Activated CD4-positive, alpha-beta T cell treated with anti-CD3 and anti-CD28 coated beads, Interleukin-2, amount 50 U/mL, for 4 hours (primary cell): ENCODE measurements at regions not wholly inside any gene's neighbourhood (a gene's known extent, or its start where the extent isn't known, plus 50 kb on each side); places are given as distances from the start of the nearest gene placed in this dataset.
"Not testable (repeated sequence)": the region's sequence is repeated elsewhere in the genome, so short reads cannot be mapped to it uniquely, and the experiment has no call there.

Source experiments
- DNase-seq, 2 experiments: peaks; one replicate each; pipeline ENCODE4 v3.0.0-alpha.2; 2020

DNA sequence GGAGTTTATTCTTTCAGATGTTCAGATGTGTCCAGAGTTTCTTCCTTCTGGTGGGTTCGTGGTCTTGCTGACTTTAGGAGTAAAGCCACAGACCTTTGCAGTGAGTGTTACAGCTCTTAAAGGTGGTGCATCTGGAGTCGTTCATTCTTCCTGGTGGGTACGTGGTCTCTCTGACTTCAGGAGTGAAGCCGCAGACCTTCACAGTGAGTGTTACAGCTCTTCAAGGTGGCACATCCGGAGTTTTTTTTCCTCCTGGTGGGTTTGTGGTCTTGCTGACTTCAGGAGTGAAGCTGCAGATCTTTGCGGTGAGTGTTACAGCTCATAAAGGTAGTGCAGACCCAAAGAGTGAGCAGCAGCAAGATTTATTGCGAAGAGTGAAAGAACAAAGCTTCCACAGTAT lies 1263.2 kb downstream of the REEP3 start:
- DNase-seq, result not testable (repeated sequence)

DNA sequence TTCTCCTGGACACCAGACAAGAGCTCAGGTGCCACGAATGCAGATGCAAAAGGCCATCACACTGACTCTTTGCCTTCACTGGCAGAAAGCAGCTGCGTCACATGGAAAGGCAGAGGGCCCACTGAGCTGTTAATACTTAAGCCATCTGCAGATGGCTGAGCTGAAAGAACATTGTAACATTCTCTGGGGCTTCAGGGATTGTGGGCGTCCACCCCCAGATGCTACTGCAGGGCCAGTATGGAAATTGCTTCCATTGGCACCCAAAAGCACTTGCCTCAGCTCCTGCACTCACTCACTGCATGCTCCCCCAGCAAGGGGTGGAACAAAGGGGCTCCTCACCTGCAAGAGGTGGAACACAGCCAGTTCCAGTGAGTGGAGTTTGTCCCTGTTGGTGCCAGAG lies 1264.6 kb downstream of the REEP3 start:
- no peak for DNase-seq

DNA sequence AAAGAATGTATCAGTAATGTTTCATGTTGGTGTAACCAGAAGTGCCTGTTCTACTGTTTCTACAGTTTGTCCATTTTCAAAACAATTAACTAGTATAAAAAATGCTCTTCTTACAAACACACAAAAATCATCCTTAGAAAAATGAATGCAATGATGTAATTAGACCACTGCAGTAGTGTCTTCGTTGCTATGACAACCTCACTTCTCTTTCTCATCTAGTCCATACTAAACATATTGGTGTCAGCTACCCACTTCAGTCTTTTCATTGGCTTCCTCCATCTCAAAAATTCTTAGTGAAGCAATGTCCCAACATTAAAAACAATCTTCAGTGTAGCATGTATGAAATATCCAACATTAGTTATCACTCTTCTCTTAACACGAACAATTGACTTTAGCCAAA lies 1265.8 kb downstream of the REEP3 start:
- DNase-seq, result no peak

DNA sequence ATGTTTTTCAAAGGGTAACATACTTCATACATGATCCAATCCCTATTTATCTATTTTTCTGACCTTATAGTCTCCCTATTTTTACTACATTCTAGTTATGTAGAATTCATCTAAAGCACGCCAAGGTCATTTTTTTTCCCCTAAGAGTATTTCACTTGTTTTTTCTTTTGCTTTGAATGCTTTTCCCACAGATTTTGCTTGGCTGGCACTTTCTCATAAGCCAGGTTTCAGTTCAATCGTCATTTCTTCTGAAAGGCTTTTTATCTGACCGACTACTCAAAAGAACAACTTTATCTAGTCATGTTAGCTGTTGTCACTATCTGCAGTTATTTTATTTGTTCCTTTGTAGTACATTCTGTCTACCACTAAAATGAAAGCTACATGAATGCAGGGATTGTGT lies 1274.6 kb downstream of the REEP3 start:
- no peak for DNase-seq

DNA sequence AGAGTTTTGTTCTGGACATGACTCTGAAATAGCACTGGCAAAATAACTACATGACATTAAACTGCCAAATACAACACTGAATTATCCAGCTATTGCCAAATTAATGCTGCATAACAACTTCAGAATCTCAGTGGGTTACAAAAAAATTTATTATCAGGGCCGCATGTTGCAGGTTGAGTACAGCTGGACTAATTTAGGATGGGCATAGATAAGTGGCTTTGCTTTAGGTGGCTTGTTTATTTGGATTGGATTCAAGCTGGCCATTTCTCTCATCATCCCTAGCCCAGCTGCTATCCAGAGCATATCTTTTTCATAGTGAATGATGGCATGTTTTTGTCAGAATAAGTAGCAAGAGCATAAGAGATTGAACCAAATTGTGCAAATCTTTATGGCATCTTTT lies 1277.1 kb downstream of the REEP3 start:
- DNase-seq, result no peak

DNA sequence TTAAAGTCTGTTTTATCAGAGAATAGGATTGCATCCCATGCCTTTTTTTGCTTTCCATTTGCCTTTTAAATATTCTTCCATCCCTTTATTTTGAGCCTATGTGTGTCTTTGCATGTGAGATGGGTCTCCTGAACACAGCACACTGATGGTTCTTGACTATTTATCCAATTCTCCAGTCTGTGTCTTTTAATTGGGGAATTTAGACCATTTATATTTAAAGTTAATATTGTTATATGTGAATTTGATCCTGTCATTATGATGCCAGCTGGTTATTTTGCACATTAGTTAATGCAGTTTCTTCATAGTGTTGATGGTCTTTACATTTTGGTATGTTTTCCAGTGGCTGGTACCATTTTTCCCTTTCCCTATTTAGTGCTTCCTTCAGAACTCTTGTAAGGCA lies 1287.0 kb downstream of the REEP3 start:
- DNase-seq, result not testable (repeated sequence)

DNA sequence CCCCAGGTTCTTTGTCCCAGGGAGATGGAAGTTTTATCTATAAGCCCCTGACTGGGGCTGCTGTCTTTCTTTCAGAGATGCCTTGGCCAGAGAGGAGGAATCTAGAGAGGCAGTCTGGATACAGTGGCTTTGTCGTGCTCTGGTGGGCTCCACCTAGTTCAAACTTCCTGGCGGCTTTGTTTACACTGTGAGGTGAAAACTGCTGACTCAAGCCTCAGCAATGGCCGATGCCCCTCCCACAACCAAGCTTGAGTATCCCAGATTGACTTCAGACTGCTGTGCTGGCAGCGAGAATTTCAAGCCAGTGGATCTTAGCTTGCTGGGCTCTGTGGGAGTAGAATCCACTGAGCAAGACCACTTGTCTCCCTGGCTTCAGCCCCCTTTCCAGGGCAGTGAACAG lies 1288.8 kb downstream of the REEP3 start:
- DNase-seq, result not testable (repeated sequence)

DNA sequence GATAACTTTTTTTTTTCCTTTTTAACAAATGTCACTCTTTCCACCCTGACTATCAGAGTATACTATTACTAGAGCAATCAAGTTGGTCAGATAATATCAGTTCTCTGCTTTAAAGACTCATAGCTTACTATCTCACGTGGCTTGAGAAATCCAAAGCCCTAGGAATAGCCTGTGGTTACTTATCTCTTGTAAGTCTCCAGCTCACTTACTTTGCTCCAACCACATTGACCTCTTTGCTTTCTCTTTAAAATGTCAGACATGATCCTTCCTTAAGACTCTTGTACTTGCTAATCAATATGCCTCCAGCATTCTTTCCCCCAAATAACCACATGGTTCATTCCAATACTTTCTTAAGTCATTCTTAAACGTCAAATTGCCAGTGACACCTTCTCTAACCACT lies 1292.2 kb downstream of the REEP3 start:
- DNase-seq, result no peak

DNA sequence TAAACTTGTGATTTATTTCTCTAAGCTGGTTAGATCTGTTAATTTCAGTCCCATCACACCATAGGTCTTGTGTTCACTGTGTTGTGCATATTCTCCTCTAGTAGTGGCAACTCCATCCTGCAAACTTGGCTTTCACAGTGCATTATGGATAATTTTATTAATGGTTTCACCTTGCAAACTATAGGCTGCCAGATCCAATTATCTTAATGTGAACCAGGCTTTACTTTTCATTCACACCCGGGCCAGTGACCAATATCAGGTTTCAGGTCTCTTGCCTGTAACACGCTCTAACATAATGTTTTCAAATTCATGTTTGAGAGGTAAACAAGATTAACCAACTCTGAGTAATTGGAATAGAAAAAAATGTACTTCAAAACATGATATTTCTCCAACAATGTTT lies 1293.0 kb downstream of the REEP3 start:
- no peak for DNase-seq

DNA sequence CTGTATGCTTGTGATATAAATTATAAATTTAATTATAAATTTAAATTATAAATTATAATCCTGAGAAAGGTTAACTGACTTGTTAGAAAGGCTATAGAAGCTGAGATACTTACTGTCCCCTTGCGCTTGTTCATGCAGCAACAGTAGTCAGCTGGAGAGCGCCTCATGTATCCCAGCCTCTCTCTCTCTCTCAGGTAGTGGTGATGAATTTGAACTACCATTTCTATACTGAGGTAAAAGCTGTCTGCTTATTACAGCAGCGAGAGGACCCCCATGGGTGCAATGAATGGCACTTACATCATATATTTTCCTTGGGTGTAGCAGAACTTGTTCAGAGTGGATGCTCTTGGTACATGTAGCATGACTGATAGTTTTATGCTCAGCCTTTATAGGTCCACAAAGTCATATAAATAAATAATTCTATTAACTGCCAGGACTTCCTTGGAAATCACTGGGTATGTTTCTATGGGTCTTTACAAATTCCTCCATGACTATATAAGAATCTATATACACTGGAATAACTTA lies 1308.7 kb downstream of the REEP3 start:
- no peak for DNase-seq

DNA sequence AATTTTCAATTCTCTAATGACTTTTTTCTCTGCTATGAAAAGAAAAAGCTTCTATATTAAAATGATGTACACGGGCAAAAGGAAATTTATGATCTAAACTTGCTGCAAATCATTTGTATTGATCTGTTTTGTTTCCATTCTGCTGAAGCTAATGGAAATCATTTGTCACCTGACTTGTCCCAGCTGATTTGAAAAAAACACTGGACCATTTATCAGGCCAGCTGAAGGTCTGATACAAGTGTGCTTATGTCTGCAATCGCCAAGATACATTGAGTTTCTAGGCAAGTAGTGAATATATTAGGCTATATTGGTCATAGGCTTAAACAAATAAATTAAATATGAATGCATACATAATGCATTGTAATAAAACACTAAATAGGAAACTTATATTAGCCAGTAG lies 1309.7 kb downstream of the REEP3 start:
- DNase-seq, result no peak

DNA sequence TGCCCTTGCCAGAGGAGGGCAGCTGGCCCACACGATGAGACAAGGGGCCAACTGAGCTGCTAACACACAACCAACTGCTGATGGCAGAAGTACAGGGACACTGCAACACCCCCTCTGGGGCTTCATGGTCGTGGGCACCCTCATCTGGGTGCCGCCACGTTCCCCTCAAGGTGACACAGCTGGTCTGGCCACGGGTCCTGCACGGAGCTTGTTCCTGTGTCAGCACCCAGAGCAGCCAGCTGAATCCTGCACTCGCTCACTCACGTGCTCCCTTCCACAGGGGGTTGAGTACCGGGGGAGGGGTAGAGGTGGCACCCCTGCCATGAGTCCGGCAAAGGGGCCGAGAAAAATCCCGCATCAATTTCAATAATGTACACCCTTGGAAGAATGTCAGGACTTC lies 1319.1 kb downstream of the REEP3 start:
- DNase-seq, result no peak

DNA sequence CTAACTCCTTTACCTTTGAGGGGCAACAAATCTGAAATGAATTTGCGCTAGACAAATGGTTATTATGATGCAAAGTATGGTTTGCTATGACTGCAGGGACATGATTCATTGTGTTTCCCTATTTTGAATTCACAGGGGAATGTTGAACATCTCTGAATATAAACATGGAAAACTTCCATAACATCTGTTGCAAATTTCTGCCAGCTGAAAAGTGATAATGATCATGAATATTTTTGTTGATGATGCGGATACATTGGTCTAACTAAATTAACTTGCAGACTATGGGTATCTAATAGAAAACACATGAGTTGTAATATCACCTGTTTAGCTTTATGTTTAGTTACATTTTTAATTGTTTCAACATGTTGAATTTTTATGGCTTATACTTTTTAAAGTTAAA lies 1325.5 kb downstream of the REEP3 start:
- DNase-seq, result no peak

DNA sequence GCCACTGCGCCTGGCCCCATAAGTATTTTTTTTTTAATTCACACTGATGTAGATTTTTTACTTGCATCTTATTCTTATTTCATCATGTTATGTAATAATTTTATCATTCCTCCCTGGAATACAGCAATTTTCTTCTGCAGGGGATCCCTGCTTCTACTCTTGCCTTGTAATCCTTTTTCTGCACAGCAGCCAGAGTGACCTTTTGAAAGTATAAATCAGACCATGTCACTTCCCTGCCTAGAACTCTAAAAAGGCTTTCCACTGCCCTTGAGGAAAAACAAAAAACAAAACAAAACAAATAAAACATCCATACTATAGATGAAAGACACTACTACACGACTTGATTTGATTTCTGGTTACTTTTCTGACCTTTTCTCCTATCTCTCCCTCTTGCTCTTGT lies 1334.7 kb downstream of the REEP3 start:
- no peak for DNase-seq

DNA sequence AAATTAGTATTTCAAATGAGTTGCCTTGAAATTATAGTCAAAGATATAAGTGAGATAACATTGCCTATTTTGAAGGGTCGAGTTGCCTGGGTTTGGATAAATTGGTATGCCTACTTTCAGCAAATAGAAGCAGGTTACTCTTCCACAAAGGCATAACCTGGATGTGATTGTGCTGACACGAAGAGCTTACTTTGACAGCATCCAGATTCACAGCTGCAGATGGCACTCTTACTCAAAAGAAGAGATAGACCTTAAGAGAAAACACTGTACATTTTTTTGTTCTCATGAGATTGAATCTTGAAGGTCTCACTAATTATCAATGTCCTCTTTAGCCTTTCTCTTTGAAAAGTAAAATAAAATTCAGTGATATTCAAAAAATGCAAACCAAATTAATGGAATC lies 1338.7 kb downstream of the REEP3 start:
- DNase-seq, result no peak

DNA sequence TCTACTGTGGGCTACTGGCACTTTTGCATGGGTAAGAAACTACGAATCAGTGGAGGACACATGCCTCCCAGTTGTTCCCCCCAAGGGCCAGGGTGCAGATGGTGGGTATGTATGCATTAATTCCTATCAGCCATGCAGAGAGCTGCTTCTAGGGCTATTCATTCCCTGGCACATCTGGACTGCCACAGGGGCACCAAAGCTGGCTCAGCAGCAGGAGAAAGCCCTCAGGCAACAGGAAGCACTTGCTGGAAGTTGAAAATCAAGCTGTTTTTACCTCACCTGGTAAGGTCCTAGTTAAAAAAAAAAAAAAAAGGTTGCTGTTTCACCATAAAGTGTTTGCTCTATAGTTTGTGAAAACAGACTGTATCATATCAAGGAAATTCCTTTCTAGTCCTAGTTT lies 1342.6 kb downstream of the REEP3 start:
- no peak for DNase-seq

DNA sequence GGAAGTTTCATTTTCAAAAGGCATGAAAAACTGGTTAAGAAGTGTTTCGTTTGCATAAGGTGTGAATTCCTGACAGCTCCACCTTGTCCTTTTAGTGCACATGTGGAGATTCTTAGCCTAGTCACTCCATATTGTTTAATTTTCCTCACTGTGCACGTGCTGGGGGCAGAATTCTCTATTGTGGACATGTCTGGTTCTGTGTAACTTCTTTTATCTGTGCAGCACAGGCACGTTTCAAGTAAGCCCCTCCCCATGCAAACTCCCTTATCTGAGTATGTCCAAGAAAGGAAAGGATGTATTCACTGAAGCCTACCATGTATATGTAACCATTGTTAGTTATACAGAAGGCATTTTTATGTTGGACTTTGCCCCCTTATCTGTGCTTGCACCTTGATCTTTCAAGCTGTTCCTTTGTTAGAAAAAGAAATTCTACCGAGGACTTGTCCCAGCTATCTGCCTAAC lies 1346.3 kb downstream of the REEP3 start:
- DNase-seq, result no peak

DNA sequence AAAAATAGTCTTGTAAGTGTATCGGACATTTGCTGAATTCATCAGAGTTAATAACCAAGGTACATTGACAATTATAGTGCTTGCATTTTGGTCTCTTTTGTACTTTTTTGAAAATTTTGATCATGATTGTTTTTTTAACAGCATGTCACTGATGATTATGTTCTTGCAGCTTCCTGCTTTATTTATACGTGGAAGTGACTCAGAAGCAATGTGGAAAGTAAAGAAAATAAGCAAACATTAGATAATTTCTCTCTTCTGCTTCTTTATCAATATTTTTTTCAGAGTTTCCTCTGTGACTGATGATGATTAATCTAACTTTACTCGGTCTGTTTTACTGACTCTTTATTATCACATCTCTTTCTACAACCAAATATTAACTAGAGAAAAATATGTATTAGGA lies 1351.9 kb downstream of the REEP3 start:
- DNase-seq, result no peak

DNA sequence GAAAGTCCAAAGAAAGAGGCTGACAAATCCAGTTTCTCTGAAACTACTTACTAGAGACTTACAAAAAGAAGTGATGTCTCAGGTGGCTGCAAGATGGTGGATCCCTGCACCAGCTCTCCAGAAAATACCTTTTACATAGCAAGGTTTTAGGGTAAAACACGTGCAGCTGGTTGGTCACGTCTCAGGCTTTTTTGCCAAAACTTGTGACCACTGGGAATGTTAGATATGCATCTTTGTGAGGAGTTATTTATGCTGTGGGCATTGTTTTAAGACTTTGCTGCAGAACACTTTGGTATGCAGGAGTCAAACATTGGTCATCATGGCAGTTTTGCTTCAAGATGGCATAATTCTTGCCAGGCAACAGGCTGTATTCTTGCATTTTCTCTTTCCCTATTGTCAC lies 1352.8 kb downstream of the REEP3 start:
- no peak for DNase-seq

DNA sequence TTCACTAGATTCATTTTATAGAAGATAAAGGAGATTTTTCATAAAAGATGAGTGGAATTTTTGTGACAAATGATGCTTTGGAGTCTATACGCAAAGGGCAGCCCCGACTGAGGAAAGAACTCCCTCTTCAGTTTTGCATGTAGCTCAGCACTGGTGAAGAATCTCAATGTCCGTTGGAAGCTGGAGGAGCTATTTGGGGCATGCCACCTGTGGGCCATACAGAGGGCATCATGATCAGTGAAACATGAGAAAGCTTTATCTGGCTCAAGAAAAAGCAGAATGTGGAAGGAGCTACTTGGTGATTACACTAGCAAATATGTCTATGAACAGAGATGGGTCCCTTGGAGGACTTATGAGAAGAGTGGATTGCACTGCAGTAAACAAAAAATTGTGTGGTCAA lies 1359.3 kb downstream of the REEP3 start:
- DNase-seq, result no peak

DNA sequence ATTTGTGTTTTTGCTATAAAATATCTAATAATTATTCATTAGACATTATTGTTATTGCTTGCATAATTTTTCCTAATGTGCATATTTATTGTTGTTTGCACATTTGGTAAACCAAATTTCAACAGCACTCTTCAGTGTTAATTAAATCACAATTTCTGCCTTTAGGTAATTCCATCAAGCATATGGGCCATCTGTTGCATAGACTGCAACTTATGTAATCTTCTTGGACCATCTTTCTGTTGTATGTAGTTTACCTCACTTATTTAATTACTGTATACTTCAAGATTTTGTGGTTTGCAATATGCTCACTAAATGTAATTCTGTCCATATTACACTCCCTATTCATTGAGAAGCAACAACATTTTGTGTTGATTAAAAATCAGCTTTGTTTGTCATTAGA lies 1360.1 kb downstream of the REEP3 start:
- DNase-seq, result no peak

DNA sequence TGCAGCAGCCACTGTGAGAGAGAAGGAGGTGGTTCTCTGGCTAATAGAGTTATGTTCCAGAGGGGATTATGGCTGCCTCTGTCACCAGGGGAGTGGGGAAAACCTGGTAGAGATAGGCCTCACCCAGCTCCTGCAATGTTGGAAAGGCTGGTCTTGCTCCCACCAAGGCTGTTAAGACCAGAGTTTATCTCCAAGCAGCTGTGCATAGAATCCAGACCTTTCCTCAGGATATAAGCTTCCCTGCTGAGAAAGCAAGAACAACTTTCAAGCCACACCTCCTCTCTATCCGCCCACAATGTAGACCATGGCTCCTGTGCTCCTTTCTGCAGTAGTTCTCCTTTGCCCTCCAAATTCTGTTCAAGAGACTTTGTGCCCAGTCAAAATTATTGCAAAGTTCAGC lies 1375.4 kb downstream of the REEP3 start:
- DNase-seq, result no peak

DNA sequence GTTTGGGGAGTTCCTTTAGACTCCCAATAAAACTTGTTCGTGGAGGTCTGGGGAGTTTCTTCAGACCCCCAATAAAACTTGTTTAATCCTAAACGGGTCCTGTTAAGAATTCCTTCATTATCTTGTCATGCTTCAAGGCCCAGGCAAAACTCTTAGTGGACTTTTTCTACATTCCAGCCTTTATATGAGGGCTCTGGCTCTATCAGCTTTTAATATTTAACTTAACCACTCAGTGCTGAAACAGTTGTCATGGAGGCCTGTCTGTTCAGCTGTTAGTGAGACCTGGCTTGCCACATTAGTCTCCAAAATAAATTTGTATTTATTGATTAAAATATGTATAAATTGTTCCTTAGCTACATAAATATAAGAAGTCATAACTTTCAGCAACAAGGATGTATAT lies 1385.1 kb downstream of the REEP3 start:
- DNase-seq, result not testable (repeated sequence)

DNA sequence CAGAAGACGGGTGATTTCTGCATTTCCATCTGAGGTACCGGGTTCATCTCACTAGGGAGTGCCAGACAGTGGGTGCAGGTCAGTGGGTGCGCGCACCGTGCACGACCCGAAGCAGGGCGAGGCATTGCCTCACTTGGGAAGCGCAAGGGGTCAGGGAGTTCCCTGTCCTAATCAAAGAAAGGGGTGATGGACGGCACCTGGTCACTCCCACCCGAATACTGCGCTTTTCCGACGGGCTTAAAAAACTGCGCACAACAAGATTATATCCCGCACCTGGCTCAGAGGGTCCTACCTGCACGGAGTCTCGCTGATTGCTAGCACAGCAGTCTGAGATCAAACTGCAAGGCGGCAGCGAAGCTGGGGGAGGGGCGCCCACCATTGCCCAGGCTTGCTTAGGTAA lies 1403.1 kb downstream of the REEP3 start:
- DNase-seq, result not testable (repeated sequence)

DNA sequence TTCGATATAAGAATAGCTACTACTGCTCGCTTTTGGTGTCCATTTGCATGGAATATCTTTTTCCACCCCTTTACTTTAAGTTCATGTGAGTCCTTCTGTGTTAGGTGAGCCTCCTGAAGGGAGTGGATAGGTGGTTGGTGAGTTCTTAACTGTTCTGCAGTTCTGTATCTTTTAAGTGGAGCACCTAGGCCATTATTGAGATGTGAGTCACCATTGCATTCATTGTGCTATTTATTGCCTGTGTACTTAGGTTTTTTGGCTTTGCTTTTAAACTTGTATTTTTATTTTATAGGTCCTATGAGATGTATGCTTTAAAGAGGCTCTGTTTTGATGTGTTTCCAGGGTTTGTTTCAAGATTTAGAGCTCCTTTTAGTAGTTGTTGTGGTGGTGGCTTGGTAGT lies 1430.8 kb downstream of the REEP3 start:
- no peak for DNase-seq

DNA sequence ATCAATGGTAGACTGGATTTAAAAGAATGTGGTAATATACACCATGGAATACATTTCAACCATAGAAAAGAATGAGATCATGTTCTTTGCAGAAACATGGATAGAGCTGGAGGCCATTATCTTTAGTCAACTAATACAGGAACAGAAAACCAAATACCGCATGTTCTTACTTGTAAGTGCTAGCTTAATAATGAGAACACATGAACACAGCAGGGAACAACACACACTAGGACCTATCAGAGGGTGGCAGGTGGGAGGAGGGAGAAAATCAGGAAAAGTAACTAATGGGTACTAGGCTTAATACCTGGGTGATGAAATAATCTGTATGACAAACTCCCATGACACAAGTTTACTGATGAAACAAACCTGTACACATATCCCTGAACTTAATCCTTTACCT lies 1435.2 kb downstream of the REEP3 start:
- no peak for DNase-seq
